ENCODE measurements at regions not wholly inside any gene's neighbourhood (a gene's known extent, or its start where the extent isn't known, plus 50 kb on each side); places are given as distances from the start of the nearest gene placed in this dataset.

- DNase-seq (ENCODE audit: extremely low read depth, low read depth): no peak
- H3K4me3 ChIP-seq (replicated peaks; ENCODE audit: low read depth, low read length): no peak overlapping the region
- no peak for TF ChIP-seq CTCF (IDR thresholded peaks at IDR 0.05; ENCODE audit: low read depth, low read length, missing control alignments)
These were observed 89.9 kb upstream of the SYNDIG1 start for GRCh38 chr20:24379484-24379927.

- H3K4me3 ChIP-seq (replicated peaks; ENCODE audit: low read depth, low read length): no peak overlapping the region
- TF ChIP-seq CTCF (IDR thresholded peaks at IDR 0.05; ENCODE audit: low read depth, low read length, missing control alignments): no peak
- DNase-seq (ENCODE audit: extremely low read depth, low read depth): no peak
These were observed 90.6 kb upstream of the SYNDIG1 start for GRCh38 chr20:24378661-24379483.

- no peak overlapping the region for H3K4me3 ChIP-seq (replicated peaks; ENCODE audit: low read depth, low read length)
- no peak for TF ChIP-seq CTCF (IDR thresholded peaks at IDR 0.05; ENCODE audit: low read depth, low read length, missing control alignments)
- no peak for DNase-seq (ENCODE audit: extremely low read depth, low read depth)
These were observed 92.9 kb upstream of the SYNDIG1 start for GRCh38 chr20:24376311-24377099.

- DNase-seq (ENCODE audit: extremely low read depth, low read depth): no peak
- no peak for TF ChIP-seq CTCF (IDR thresholded peaks at IDR 0.05; ENCODE audit: low read depth, low read length, missing control alignments)
- H3K4me3 ChIP-seq (replicated peaks; ENCODE audit: low read depth, low read length): no peak overlapping the region
These were observed 96.1 kb upstream of the SYNDIG1 start for GRCh38 chr20:24373372-24373771.

GRCh38 chr20:24370911-24371695 is 98.3 kb upstream of the SYNDIG1 start:
- no peak for DNase-seq (ENCODE audit: extremely low read depth, low read depth)
- H3K4me3 ChIP-seq (replicated peaks; ENCODE audit: low read depth, low read length): no peak overlapping the region
- no peak for TF ChIP-seq CTCF (IDR thresholded peaks at IDR 0.05; ENCODE audit: low read depth, low read length, missing control alignments)

GRCh38 chr20:24370249-24370648 is 99.2 kb upstream of the SYNDIG1 start:
- no peak overlapping the region for H3K4me3 ChIP-seq (replicated peaks; ENCODE audit: low read depth, low read length)
- no peak for DNase-seq (ENCODE audit: extremely low read depth, low read depth)
- TF ChIP-seq CTCF (IDR thresholded peaks at IDR 0.05; ENCODE audit: low read depth, low read length, missing control alignments): no peak
